ENCODE measurements at regions not wholly inside any gene's neighbourhood (a gene's known extent, or its start where the extent isn't known, plus 50 kb on each side); places are given as distances from the start of the nearest gene placed in this dataset.

DNA sequence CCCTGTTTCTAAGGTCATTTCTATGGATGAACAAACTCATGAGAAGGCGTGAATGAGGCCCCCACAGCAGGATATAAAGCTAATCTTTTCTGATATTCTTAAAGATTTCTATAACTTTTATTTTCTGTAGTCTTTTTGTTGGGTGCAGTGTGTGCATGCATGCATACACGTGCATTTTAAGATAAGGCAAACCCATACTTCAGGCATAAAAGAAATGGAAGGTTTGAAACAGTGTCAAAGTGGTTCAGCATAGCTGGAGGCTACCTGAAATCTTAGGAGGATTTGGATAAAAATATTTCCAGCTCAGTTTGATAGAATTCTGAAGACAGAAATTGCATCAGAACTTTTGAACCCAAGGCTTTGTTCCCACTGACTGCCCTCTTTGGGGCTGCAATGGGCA, 119.7 kb downstream of the PDHA2 start:
- H3K4me1 ChIP-seq (ENCODE audit: insufficient read depth, low read length, severe bottlenecking): no peaks in the 10 kb centered on the region
- no peaks in the 10 kb centered on the region for H3K27me3 ChIP-seq (ENCODE audit: insufficient read depth, low read length)
- no peaks in the 10 kb centered on the region for H3K9me2 ChIP-seq (ENCODE audit: low read depth, low read length)
- no peaks in the 10 kb centered on the region for H3K9me3 ChIP-seq (ENCODE audit: low read length)
- H3K4me3 ChIP-seq (ENCODE audit: low read depth, low read length, poor library complexity, severe bottlenecking): no peak overlapping the region
- no peak overlapping the region for H3K9ac ChIP-seq (ENCODE audit: low read length)
- no peaks in the 10 kb centered on the region for H3K79me2 ChIP-seq (ENCODE audit: insufficient read depth, low read length)
- TF ChIP-seq, protein P1, sequence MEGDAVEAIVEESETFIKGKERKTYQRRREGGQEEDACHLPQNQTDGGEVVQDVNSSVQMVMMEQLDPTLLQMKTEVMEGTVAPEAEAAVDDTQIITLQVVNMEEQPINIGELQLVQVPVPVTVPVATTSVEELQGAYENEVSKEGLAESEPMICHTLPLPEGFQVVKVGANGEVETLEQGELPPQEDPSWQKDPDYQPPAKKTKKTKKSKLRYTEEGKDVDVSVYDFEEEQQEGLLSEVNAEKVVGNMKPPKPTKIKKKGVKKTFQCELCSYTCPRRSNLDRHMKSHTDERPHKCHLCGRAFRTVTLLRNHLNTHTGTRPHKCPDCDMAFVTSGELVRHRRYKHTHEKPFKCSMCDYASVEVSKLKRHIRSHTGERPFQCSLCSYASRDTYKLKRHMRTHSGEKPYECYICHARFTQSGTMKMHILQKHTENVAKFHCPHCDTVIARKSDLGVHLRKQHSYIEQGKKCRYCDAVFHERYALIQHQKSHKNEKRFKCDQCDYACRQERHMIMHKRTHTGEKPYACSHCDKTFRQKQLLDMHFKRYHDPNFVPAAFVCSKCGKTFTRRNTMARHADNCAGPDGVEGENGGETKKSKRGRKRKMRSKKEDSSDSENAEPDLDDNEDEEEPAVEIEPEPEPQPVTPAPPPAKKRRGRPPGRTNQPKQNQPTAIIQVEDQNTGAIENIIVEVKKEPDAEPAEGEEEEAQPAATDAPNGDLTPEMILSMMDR (IDR thresholded peaks at IDR 0.05; ENCODE audit: low read length): no peak
- no peak for TF ChIP-seq EZH2 (IDR thresholded peaks at IDR 0.05; ENCODE audit: borderline replicate concordance, low read length)
- H3K36me3 ChIP-seq (ENCODE audit: insufficient read depth, low read length): no peaks in the 10 kb centered on the region
- no peak overlapping the region for H3K27ac ChIP-seq (ENCODE audit: low read depth, low read length, poor library complexity, severe bottlenecking)
- H3K4me2 ChIP-seq (ENCODE audit: low read length): no peak overlapping the region
- H2AFZ ChIP-seq (ENCODE audit: low read length): no peak overlapping the region
- H3F3A ChIP-seq (ENCODE audit: insufficient read depth, low read length): no peaks in the 10 kb centered on the region
- no peaks in the 10 kb centered on the region for H4K20me1 ChIP-seq (ENCODE audit: insufficient read depth, low read length)

DNA sequence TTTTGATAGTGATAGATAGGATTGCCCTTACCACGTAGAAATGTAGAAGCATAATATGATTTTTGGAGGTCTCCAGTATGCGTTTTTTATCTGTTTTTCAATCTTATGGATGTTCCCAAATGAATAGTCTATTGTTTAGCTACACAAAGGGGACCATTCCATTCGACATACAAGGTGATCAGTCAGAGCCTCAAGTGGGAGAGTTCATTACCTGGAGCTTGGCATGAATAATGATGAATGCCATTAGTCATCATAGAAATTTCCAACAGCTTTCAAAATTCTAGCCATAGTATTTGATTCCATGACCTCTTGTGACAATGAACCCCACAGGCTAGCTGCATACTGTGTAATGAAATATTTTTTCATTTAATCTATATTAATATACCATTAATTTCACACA, 123.6 kb downstream of the PDHA2 start:
- TF ChIP-seq EZH2 (IDR thresholded peaks at IDR 0.05; ENCODE audit: borderline replicate concordance, low read length): no peak
- TF ChIP-seq, protein P1 (IDR thresholded peaks at IDR 0.05; ENCODE audit: low read length): no peak
- no peaks in the 10 kb centered on the region for H3K9me2 ChIP-seq (ENCODE audit: low read depth, low read length)

GRCh38 chr4:95979961-95980876, 140.3 kb downstream of the PDHA2 start:
- Histone ChIP-seq H3K79me2 (ENCODE audit: insufficient read depth, low read length) (no peaks in the 10 kb centered on the region), H3K36me3 (ENCODE audit: insufficient read depth, low read length) (no peaks in the 10 kb centered on the region), H3F3A (ENCODE audit: insufficient read depth, low read length) (no peaks in the 10 kb centered on the region), H3K9ac (ENCODE audit: low read length) (no peak overlapping the region), H3K4me3 (ENCODE audit: low read depth, low read length, poor library complexity, severe bottlenecking) (no peak overlapping the region), H3K9me2 (ENCODE audit: low read depth, low read length) (no peaks in the 10 kb centered on the region), H3K27me3 (ENCODE audit: insufficient read depth, low read length) (no peaks in the 10 kb centered on the region), H4K20me1 (ENCODE audit: insufficient read depth, low read length) (no peaks in the 10 kb centered on the region), H3K9me3 (ENCODE audit: low read length) (no peaks in the 10 kb centered on the region), H3K27ac (ENCODE audit: low read depth, low read length, poor library complexity, severe bottlenecking) (no peak overlapping the region), H2AFZ (ENCODE audit: low read length) (no peak overlapping the region), H3K4me2 (ENCODE audit: low read length) (no peak overlapping the region), H3K4me1 (ENCODE audit: insufficient read depth, low read length, severe bottlenecking) (no peaks in the 10 kb centered on the region)
- TF ChIP-seq EZH2 (IDR thresholded peaks at IDR 0.05; ENCODE audit: borderline replicate concordance, low read length): no peak
- TF ChIP-seq, protein P1 (IDR thresholded peaks at IDR 0.05; ENCODE audit: low read length): no peak

More for the DNA sequence above, 123.6 kb downstream of the PDHA2 start:
- Histone ChIP-seq H3K79me2 (ENCODE audit: insufficient read depth, low read length) (no peaks in the 10 kb centered on the region), H3K4me1 (ENCODE audit: insufficient read depth, low read length, severe bottlenecking) (no peaks in the 10 kb centered on the region), H3K9ac (ENCODE audit: low read length) (no peak overlapping the region), H3K36me3 (ENCODE audit: insufficient read depth, low read length) (no peaks in the 10 kb centered on the region), H3K27ac (ENCODE audit: low read depth, low read length, poor library complexity, severe bottlenecking) (no peak overlapping the region), H3K9me3 (ENCODE audit: low read length) (no peaks in the 10 kb centered on the region), H3K4me2 (ENCODE audit: low read length) (no peak overlapping the region), H3K27me3 (ENCODE audit: insufficient read depth, low read length) (no peaks in the 10 kb centered on the region), H3K4me3 (ENCODE audit: low read depth, low read length, poor library complexity, severe bottlenecking) (no peak overlapping the region), H2AFZ (ENCODE audit: low read length) (no peak overlapping the region), H4K20me1 (ENCODE audit: insufficient read depth, low read length) (no peaks in the 10 kb centered on the region), H3F3A (ENCODE audit: insufficient read depth, low read length) (no peaks in the 10 kb centered on the region)
